GM12874 (cell line): ENCODE measurements at regions not wholly inside any gene's neighbourhood (a gene's known extent, or its start where the extent isn't known, plus 50 kb on each side); places are given as distances from the start of the nearest gene placed in this dataset.

Source experiments
- CTCF ChIP-seq: IDR thresholded peaks from 2 replicates; pipeline ENCODE4 v1.5.1; 2011; ENCODE audit warnings: low read depth, mild to moderate bottlenecking, control low read depth, low read length, moderate library complexity; ENCODE audit not compliant: insufficient read depth

DNA sequence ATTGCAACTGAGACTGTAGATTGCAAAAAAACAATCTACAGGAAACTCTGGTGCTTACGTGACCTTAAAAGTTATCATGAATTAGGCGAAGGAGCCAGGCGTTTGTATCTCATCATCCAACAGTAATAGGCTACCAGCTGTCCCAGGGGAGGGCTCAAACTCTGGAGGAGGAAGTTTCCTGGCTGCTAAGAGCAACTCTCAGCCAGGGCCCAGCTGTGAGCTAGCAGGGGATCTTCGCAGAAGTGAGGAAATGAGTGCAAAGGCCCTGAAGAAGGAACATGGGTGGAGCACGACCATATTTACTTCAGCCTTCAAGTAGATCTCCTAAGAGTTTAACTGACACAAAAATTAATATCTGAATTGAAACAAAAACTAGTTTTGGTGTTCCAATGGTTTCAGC lies 686.9 kb upstream of the MAP3K7 start:
- TF ChIP-seq CTCF: no peak

- TF ChIP-seq CTCF: no peak
Observed at GRCh38 chr6:91271807-91272206, 684.9 kb upstream of the MAP3K7 start.

DNA sequence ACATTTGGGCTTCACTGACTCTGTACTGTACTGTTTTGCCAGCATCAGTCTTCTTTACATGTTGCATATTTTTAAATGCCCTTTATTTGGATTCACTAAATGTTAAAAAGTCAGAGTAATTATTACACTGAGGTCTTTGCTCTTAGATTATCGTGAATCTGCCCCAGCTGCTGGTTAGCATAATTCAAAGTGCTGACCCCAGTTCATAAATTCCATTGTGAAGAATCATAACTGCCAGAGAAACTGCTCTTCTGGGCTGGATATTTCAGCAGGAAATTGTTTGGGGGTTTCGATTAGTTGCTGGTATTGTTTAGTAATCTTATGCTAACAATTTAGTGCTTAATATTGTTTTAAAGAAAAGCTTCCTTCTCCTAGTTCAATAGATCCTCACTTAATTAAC lies 682.1 kb upstream of the MAP3K7 start:
- no peak for TF ChIP-seq CTCF

- TF ChIP-seq CTCF: no peak
Observed at GRCh38 chr6:91267246-91267645, 680.4 kb upstream of the MAP3K7 start.

DNA sequence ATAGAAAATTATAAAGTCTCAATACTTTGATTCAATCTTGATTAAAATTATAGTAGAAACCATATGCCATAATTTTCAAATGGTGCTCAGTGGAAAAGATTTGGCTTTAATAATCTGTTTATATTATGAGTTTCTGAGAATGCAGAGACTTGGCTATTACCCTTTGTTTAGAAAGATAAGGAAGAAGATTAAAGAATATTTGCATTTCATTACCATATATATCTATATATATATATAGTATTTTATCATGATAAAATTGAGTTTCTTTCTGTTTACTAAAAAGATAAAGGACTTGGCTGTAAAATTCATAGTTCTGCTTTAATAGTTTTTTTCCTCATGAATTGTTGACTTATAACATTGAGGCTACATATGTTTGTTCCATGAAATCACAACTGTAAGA lies 679.3 kb upstream of the MAP3K7 start:
- TF ChIP-seq CTCF: no peak

DNA sequence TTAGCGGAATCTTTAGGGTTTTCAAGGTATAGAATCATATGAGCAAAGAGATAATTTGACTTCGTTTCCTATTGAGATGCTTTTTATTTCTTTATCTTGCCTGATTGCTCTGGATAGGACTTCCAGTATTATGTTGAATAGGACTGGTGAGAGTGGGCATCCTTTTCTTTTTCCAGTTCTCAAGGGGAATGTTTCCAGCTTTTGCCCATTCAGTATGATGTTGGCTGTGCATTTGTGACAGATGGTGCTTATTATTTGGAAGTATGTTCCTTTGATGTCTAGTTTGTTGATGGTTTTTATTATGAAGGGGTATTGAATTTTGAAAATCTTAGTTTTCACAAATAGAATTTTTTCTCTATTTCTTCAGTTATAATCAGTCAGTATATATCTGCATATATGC lies 656.6 kb upstream of the MAP3K7 start:
- TF ChIP-seq CTCF: no peak

GRCh38 chr6:91242614-91242949 lies 655.7 kb upstream of the MAP3K7 start:
- no peak for TF ChIP-seq CTCF
